Osteocyte (in vitro differentiated cells): ENCODE measurements at regions not wholly inside any gene's neighbourhood (a gene's known extent, or its start where the extent isn't known, plus 50 kb on each side); places are given as distances from the start of the nearest gene placed in this dataset.

Source experiments
- DNase-seq: peaks from one replicate; pipeline ENCODE4 v3.0.0; 2021; ENCODE audit warnings: mixed read lengths; ENCODE audit not compliant: unreplicated experiment; ENCODE audit errors: extremely low spot score
- H3K27ac Mint-ChIP-seq: one replicate; pipeline ENCODE4 v1.8.0; 2021; ENCODE audit warnings: mild to moderate bottlenecking, mixed read lengths; ENCODE audit not compliant: unreplicated experiment
- H3K27me3 Mint-ChIP-seq: one replicate; pipeline ENCODE4 v1.8.0; 2021; ENCODE audit warnings: mixed read lengths; ENCODE audit not compliant: unreplicated experiment
- H3K36me3 Mint-ChIP-seq: one replicate; pipeline ENCODE4 v1.8.0; 2021; ENCODE audit warnings: mixed read lengths; ENCODE audit not compliant: unreplicated experiment
- H3K4me1 Mint-ChIP-seq: one replicate; pipeline ENCODE4 v1.8.0; 2021; ENCODE audit warnings: mixed read lengths; ENCODE audit not compliant: unreplicated experiment
- H3K4me3 Mint-ChIP-seq: one replicate; pipeline ENCODE4 v1.8.0; 2021; ENCODE audit warnings: mild to moderate bottlenecking, moderate library complexity, mixed read lengths; ENCODE audit not compliant: unreplicated experiment
- H3K9me3 Mint-ChIP-seq: one replicate; pipeline ENCODE4 v1.8.0; 2021; ENCODE audit warnings: mixed read lengths; ENCODE audit not compliant: unreplicated experiment
- CTCF ChIP-seq: fragments of 200-600 bp; sonication (generic); IDR thresholded peaks from 2 replicates; pipeline ENCODE4 v1.5.0; 2021; ENCODE audit warnings: antibody characterized with exemption, mild to moderate bottlenecking, moderate library complexity

GRCh38 chr2:2771721-2772411 is 440.8 kb upstream of the MYT1L start:
- Mint-ChIP-seq H3K4me1 (no peaks in the 10 kb centered on the region), H3K36me3 (no peaks in the 10 kb centered on the region), H3K27me3 (no peaks in the 10 kb centered on the region), H3K9me3 (peaks cover 48% of the 10 kb centered on the region), H3K27ac (no peak overlapping the region), H3K4me3 (no peak overlapping the region)
- no peak for TF ChIP-seq CTCF
- no peak for DNase-seq

DNA sequence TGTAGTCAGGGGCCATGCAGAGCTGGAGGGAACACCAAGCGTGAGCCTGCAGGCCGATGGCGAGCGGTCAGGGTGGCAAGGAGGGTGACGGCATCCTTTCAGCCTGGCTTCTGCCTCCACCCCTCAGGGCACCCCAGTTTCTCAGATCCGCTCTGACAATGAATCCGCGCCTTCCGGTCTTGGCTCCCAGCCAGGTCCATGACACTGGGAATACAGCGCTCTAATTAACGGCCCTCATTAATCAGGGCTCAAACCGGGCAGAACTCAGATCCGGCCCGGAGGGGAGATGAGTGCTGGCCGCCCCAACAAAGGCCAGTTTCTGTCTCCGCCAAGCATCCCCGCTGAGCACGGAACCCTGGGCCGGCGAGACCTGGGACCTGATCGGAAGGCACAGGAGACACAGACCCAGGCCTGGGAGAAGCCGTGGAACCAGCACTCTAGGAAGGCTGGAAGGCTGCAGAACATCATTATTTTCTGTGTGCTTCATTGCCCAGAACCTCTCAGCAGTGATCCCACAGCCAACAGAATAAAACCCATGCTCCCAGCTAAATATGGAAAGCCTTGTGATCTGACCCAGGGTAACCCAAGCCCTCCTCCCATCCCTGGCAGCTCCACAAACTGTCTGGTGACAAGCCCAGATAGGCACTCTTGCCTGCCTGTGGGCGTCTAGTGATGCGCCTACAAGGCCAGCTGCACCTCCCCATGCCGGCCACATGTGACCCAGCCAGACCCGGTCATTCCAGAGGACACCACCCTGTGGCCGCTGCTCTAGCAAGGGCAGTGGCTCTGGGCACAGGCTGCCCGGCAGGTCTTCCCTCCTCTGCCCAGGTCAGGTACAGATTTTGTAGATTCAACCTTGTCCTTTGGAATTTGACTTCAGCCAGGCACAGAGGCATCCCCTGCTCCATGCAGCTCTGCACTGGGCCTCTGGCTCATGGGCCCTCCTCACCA is 438.7 kb upstream of the MYT1L start:
- no peaks in the 10 kb centered on the region for H3K4me1 Mint-ChIP-seq
- peaks cover 37% of the 10 kb centered on the region for H3K9me3 Mint-ChIP-seq
- no peaks in the 10 kb centered on the region for H3K27me3 Mint-ChIP-seq
- DNase-seq, result no peak
- H3K27ac Mint-ChIP-seq, result no peak overlapping the region
- TF ChIP-seq CTCF, result no peak
- H3K4me3 Mint-ChIP-seq, result no peak overlapping the region
- no peaks in the 10 kb centered on the region for H3K36me3 Mint-ChIP-seq

- TF ChIP-seq CTCF, result no peak
- no peaks in the 10 kb centered on the region for H3K27me3 Mint-ChIP-seq
- no peak overlapping the region for H3K27ac Mint-ChIP-seq
- H3K4me3 Mint-ChIP-seq, result no peak overlapping the region
- H3K9me3 Mint-ChIP-seq, result peaks cover 40% of the 10 kb centered on the region
- no peak for DNase-seq
- H3K4me1 Mint-ChIP-seq, result no peaks in the 10 kb centered on the region
- no peaks in the 10 kb centered on the region for H3K36me3 Mint-ChIP-seq
These were observed 437.4 kb upstream of the MYT1L start for GRCh38 chr2:2768476-2768875.

DNA sequence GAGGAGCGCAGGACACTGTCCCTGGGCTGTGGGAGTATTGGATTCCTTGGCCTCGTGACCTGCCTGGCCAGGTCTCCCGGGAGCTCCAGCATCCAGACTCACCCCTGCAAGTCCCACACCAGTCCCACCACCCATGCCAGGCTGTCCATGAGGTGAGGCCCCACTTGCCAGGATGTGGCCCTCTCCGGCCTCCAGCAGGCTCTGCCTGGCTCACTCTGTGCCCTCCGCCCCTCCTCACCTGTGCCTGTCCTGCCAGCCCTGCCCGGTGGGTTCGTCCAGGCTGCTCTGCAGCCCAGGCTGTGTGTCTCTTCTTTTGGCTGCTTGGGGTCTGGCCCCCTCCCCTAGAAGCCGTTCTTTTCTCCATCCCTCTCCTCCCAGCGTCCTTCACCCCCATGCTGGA is 436.8 kb upstream of the MYT1L start:
- H3K27ac Mint-ChIP-seq, result no peak overlapping the region
- no peaks in the 10 kb centered on the region for H3K27me3 Mint-ChIP-seq
- no peak for DNase-seq
- no peaks in the 10 kb centered on the region for H3K36me3 Mint-ChIP-seq
- H3K9me3 Mint-ChIP-seq, result peaks cover 39% of the 10 kb centered on the region
- no peak overlapping the region for H3K4me3 Mint-ChIP-seq
- no peaks in the 10 kb centered on the region for H3K4me1 Mint-ChIP-seq
- TF ChIP-seq CTCF, result no peak

- H3K9me3 Mint-ChIP-seq, result peaks cover 30% of the 10 kb centered on the region
- H3K36me3 Mint-ChIP-seq, result no peaks in the 10 kb centered on the region
- no peak overlapping the region for H3K4me3 Mint-ChIP-seq
- H3K4me1 Mint-ChIP-seq, result no peaks in the 10 kb centered on the region
- TF ChIP-seq CTCF, result no peak
- no peak for DNase-seq
- no peaks in the 10 kb centered on the region for H3K27me3 Mint-ChIP-seq
- no peak overlapping the region for H3K27ac Mint-ChIP-seq
These were observed 434.9 kb upstream of the MYT1L start for GRCh38 chr2:2765839-2766495.
